Memory B cell (primary cell): ENCODE measurements at regions not wholly inside any gene's neighbourhood (a gene's known extent, or its start where the extent isn't known, plus 50 kb on each side); places are given as distances from the start of the nearest gene placed in this dataset.
"Not testable (repeated sequence)": the region's sequence is repeated elsewhere in the genome, so short reads cannot be mapped to it uniquely, and the experiment has no call there.

Source experiments
- ATAC-seq: fragments of 150-1000 bp; cut with Tn5 transposase; 2 replicates; pipeline ENCODE4 v1.10.0; 2021; ENCODE audit warnings: low read depth, mild to moderate bottlenecking, moderate library complexity
- DNase-seq, 2 donors: peaks; one replicate each; pipeline ENCODE4 v3.0.0; 2022; ENCODE audit warnings: low spot score in 2 of 2
- H3K27ac Mint-ChIP-seq: one replicate; pipeline ENCODE4 v1.8.0; 2022; ENCODE audit warnings: mild to moderate bottlenecking, moderate library complexity, mixed read lengths
- H3K27me3 Mint-ChIP-seq: one replicate; pipeline ENCODE4 v1.8.0; 2022; ENCODE audit warnings: mixed read lengths
- H3K36me3 Mint-ChIP-seq: one replicate; pipeline ENCODE4 v1.8.0; 2022; ENCODE audit warnings: mild to moderate bottlenecking, mixed read lengths
- H3K4me1 Mint-ChIP-seq: one replicate; pipeline ENCODE4 v1.8.0; 2022; ENCODE audit warnings: mixed read lengths
- H3K4me3 Mint-ChIP-seq: one replicate; pipeline ENCODE4 v1.8.0; 2022; ENCODE audit warnings: mild to moderate bottlenecking, moderate library complexity, mixed read lengths
- H3K9me3 Mint-ChIP-seq: one replicate; pipeline ENCODE4 v1.8.0; 2022; ENCODE audit warnings: mixed read lengths

DNA sequence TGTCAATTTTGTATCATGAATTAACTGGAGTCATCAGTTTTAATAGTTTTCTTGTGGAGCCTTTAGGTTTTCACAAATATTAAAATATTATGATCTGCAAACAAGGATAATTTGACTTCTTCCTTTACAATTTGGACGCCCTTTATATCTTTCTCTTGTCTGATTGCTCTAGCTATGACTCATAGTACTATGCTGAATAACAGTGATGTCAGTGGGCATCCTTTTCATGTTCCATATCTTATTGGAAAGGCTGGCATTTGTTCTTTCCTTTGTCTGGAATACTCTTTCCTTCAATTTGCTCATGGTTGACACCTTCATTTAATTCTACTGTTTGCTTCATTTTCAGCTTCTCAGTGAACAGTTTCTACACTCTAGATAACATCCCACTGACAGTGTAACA, 1129.3 kb downstream of the SLITRK5 start:
- Mint-ChIP-seq H3K27me3 (no peaks in the 10 kb centered on the region), H3K36me3 (no peaks in the 10 kb centered on the region), H3K9me3 (peaks cover 2% of the 10 kb centered on the region), H3K4me1 (no peaks in the 10 kb centered on the region), H3K27ac (no peak overlapping the region), H3K4me3 (no peak overlapping the region)
- ATAC-seq: no peak
- DNase-seq: no peak

- Mint-ChIP-seq H3K27ac (no peak overlapping the region), H3K9me3 (peaks cover 2% of the 10 kb centered on the region), H3K27me3 (no peaks in the 10 kb centered on the region), H3K4me1 (no peaks in the 10 kb centered on the region), H3K4me3 (no peak overlapping the region), H3K36me3 (no peaks in the 10 kb centered on the region)
- ATAC-seq (no peak), DNase-seq (no peak)
Observed at GRCh38 chr13:88801361-88801760, 1130.2 kb downstream of the SLITRK5 start.

DNA sequence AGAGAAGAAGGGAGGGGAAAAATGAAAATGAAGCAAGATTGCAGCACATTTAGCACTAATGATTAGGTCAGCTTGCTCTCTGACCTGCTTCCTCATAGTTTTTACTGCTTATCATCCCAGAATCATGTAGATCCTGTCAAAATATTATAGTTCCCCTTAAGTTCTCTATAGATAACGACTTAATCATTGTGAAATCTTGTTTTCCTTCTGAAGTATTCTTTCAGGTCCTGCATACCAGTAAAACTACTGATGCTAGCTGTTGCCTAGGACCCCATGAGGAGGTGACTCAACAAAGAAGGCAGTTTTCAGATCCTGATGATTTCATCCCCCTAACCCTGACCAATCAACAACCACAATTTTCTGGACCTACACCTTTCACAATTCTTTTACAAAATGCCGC, 1131.7 kb downstream of the SLITRK5 start:
- no peaks in the 10 kb centered on the region for H3K36me3 Mint-ChIP-seq
- H3K27ac Mint-ChIP-seq: no peak overlapping the region
- H3K4me1 Mint-ChIP-seq: no peaks in the 10 kb centered on the region
- ATAC-seq: no peak
- no peak overlapping the region for H3K4me3 Mint-ChIP-seq
- H3K27me3 Mint-ChIP-seq: no peaks in the 10 kb centered on the region
- peaks cover 5% of the 10 kb centered on the region for H3K9me3 Mint-ChIP-seq
- no peak for DNase-seq

DNA sequence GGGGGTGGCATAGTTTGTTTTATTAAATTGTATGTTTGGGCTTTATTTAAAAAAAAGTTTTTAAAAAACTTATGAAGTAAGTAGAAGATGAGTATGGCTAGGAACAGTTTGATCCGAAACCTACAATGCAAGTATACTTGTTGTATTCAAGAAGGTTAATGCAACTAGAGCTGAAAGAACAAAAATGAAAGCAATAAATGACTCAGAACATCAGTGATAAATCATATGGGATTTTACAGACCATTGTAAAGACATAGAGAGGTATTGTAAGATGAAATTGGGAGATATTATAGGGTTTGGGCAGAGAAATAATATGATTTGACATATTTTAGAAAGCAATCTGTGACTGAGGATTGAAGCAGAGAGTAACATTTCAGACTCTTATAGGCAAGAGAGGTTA, 1135.3 kb downstream of the SLITRK5 start:
- H3K4me3 Mint-ChIP-seq: no peak overlapping the region
- ATAC-seq (no peak), DNase-seq (no peak)
- H3K27me3 Mint-ChIP-seq: no peaks in the 10 kb centered on the region
- peaks cover 6% of the 10 kb centered on the region for H3K9me3 Mint-ChIP-seq
- no peak overlapping the region for H3K27ac Mint-ChIP-seq
- H3K4me1 Mint-ChIP-seq: no peaks in the 10 kb centered on the region
- no peaks in the 10 kb centered on the region for H3K36me3 Mint-ChIP-seq

- H3K27ac Mint-ChIP-seq: no peak overlapping the region
- H3K4me1 Mint-ChIP-seq: no peaks in the 10 kb centered on the region
- no peaks in the 10 kb centered on the region for H3K27me3 Mint-ChIP-seq
- ATAC-seq (no peak), DNase-seq (no peak)
- no peaks in the 10 kb centered on the region for H3K36me3 Mint-ChIP-seq
- H3K9me3 Mint-ChIP-seq: peaks cover 6% of the 10 kb centered on the region
- no peak overlapping the region for H3K4me3 Mint-ChIP-seq
Observed at GRCh38 chr13:88817560-88817959, 1146.4 kb downstream of the SLITRK5 start.

DNA sequence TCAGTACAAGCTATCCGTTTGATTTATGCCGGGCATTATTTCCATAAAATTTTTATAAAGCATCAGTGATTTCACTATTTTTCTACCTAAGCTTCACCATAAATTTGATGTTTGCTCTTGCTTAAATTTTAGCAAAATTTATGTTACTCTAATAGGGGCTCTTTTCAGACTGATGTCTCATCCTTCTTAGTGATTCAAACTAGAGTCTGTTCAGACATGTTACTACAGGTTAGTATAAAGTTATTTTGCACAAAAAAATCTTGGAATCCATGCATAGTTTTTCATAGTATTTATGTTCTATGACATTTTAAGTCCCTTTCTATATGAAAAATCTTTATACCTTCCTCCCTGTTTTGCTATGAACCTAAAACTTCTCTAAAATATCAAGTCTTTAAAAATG, 1151.9 kb downstream of the SLITRK5 start:
- no peaks in the 10 kb centered on the region for H3K27me3 Mint-ChIP-seq
- ATAC-seq (no peak), DNase-seq (no peak)
- H3K36me3 Mint-ChIP-seq: no peaks in the 10 kb centered on the region
- peaks cover 9% of the 10 kb centered on the region for H3K9me3 Mint-ChIP-seq
- no peak overlapping the region for H3K4me3 Mint-ChIP-seq
- no peaks in the 10 kb centered on the region for H3K4me1 Mint-ChIP-seq
- no peak overlapping the region for H3K27ac Mint-ChIP-seq

DNA sequence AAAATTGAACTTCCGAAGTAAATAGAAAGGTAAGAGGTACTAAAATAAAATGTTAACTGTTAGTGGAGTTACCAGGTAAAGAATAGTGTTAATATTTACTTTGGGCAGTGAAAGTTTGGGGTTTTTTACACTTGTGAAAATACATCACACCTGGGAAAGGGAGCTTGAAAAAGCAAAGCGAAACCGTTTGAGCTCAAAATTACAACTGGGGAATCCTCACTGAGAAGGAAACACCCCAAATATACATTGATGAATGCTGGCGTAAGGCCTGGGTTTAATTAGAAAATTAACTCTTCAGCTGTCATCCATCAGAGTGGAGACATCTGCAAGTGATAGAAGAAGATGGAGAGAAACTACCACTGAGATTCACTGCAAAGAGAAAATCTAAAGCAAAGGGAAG, 1153.0 kb downstream of the SLITRK5 start:
- Mint-ChIP-seq H3K4me1 (no peaks in the 10 kb centered on the region), H3K9me3 (peaks cover 9% of the 10 kb centered on the region), H3K27ac (no peak overlapping the region), H3K4me3 (no peak overlapping the region), H3K27me3 (no peaks in the 10 kb centered on the region), H3K36me3 (no peaks in the 10 kb centered on the region)
- DNase-seq: no peak
- no peak for ATAC-seq

DNA sequence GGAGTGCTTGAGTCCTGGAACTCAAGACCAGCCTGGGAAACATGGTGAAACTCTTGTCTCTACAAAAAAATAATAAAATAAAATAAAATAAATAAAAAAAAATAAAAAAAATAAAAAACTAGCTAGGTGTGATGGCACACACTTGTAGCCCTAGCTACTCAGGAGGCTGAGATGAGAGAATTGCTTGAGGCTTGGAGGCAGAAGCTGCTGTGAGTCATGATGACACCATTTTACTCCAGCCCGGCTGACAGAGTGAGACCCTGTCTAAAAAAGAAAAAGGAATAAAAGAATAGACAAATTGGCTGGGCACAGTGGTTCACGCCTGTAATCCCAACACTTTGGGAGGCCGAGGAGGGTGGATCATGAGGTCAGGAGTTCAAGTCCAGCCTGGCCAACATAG, 1168.9 kb downstream of the SLITRK5 start:
- H3K36me3 Mint-ChIP-seq: no peaks in the 10 kb centered on the region
- DNase-seq (no peak), ATAC-seq (no peak)
- H3K27ac Mint-ChIP-seq: no peak overlapping the region
- no peaks in the 10 kb centered on the region for H3K27me3 Mint-ChIP-seq
- no peak overlapping the region for H3K4me3 Mint-ChIP-seq
- H3K4me1 Mint-ChIP-seq: no peaks in the 10 kb centered on the region
- peaks cover 10% of the 10 kb centered on the region for H3K9me3 Mint-ChIP-seq

DNA sequence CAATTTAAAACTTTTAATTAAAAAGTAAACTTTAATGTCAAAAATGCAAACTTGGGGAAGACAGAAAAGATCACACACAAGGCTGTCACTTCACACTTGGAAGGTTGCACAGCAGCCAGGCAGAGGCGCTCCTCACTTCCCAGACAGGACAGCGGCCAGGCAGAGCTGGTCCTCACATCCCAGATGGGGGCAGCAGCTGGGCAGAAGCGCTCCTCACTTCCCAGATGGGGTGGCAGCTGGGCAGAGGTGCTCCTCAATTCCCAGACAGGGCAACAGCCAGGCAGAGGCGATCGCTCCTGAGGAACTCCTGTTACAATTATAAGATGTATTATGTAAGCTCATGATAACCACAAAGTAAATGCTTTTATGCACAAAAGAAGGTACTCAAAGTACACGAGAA, 1181.1 kb downstream of the SLITRK5 start:
- ATAC-seq, H3K36me3 Mint-ChIP-seq, H3K27me3 Mint-ChIP-seq, H3K27ac Mint-ChIP-seq, DNase-seq, H3K4me1 Mint-ChIP-seq, H3K4me3 Mint-ChIP-seq: not testable (repeated sequence)
- H3K9me3 Mint-ChIP-seq: peaks cover 13% of the 10 kb centered on the region

DNA sequence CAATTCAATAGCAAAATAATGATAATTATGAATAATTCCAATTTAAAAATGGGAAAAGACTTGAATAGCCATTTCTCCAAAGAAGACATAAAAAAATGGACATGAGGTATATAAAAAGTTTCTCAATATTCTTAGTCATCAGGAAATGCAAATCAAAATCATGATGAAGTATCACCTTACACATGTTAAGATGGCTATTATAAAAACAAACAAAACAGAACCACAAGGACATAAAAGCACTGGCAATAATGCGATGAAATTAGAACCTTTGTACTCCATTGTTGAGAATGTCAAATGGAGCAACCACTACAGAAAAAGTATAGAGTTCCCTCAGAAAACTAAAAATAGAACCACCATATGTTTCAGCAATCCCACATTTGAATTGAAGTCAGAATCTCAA, 1186.1 kb downstream of the SLITRK5 start:
- no peak for ATAC-seq
- H3K27ac Mint-ChIP-seq: no peak overlapping the region
- no peaks in the 10 kb centered on the region for H3K4me1 Mint-ChIP-seq

DNA sequence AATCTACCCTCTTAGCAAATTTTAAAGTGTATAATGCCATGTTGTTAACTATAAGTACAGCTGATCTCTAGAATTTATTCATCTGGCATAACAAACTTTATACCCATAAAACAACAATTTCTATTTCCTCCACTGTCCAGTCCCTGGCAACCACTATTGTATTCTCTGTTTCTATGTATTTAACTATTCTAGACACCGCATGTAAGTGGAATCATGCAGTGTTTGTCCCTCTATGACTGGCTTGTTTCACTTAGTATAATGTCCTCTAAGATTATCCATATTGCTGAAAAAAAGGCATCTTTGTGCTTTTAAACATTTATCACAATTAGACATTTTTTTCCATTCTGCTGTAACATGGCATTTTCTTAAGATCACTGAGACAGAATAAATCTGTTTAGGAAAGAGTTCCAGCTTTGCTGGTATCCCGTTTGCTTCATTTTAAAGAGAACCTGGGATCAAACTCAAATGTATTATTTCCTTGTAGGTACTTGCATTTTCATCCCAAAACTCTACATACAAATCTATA, 1191.0 kb downstream of the SLITRK5 start:
- no peaks in the 10 kb centered on the region for H3K27me3 Mint-ChIP-seq
- DNase-seq (no peak), ATAC-seq (no peak)
- no peaks in the 10 kb centered on the region for H3K4me1 Mint-ChIP-seq
- H3K4me3 Mint-ChIP-seq: no peak overlapping the region
- H3K9me3 Mint-ChIP-seq: no peaks in the 10 kb centered on the region
- H3K27ac Mint-ChIP-seq: no peak overlapping the region
- H3K36me3 Mint-ChIP-seq: no peaks in the 10 kb centered on the region

More for the DNA sequence above, 1186.1 kb downstream of the SLITRK5 start:
- no peaks in the 10 kb centered on the region for H3K36me3 Mint-ChIP-seq
- no peak for DNase-seq
- no peaks in the 10 kb centered on the region for H3K27me3 Mint-ChIP-seq
- no peak overlapping the region for H3K4me3 Mint-ChIP-seq
- peaks cover 10% of the 10 kb centered on the region for H3K9me3 Mint-ChIP-seq

- no peaks in the 10 kb centered on the region for H3K36me3 Mint-ChIP-seq
- no peak for ATAC-seq
Observed at GRCh38 chr13:88863116-88863515, 1191.9 kb downstream of the SLITRK5 start.

GRCh38 chr13:88866195-88866594, 1195.0 kb downstream of the SLITRK5 start:
- Mint-ChIP-seq H3K4me3 (no peak overlapping the region), H3K27me3 (no peaks in the 10 kb centered on the region), H3K36me3 (no peaks in the 10 kb centered on the region), H3K4me1 (no peaks in the 10 kb centered on the region), H3K9me3 (peaks cover 3% of the 10 kb centered on the region), H3K27ac (no peak overlapping the region)
- no peak for ATAC-seq
- no peak for DNase-seq

More at GRCh38 chr13:88863116-88863515, 1191.9 kb downstream of the SLITRK5 start:
- H3K27ac Mint-ChIP-seq: no peak overlapping the region
- DNase-seq: no peak
- H3K27me3 Mint-ChIP-seq: no peaks in the 10 kb centered on the region
- no peaks in the 10 kb centered on the region for H3K4me1 Mint-ChIP-seq
- H3K9me3 Mint-ChIP-seq: no peaks in the 10 kb centered on the region
- H3K4me3 Mint-ChIP-seq: no peak overlapping the region

DNA sequence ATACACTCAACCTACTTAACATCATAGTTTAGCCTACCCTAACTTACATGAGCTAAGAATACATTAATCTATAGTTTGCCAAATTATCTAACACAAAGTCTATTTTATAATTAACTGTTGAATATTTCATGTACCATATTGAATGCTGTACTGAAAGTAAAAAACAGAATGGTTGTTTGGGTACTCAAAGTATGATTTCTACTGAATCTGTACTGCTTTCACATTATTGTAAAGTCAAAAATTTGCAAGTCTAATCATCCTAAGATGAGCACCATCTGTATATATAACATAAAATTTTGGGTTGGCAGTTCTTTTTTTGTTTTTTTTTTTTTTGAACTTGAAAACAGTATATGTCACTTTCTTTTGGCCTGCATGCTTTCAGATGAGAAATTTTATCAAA, 1212.6 kb downstream of the SLITRK5 start:
- peaks cover 8% of the 10 kb centered on the region for H3K9me3 Mint-ChIP-seq
- H3K27me3 Mint-ChIP-seq: no peaks in the 10 kb centered on the region
- H3K4me1 Mint-ChIP-seq: no peaks in the 10 kb centered on the region
- no peak overlapping the region for H3K27ac Mint-ChIP-seq
- H3K36me3 Mint-ChIP-seq: no peaks in the 10 kb centered on the region
- no peak overlapping the region for H3K4me3 Mint-ChIP-seq
- DNase-seq (no peak), ATAC-seq (no peak)

- no peak overlapping the region for H3K4me3 Mint-ChIP-seq
- no peaks in the 10 kb centered on the region for H3K27me3 Mint-ChIP-seq
- peaks cover 3% of the 10 kb centered on the region for H3K9me3 Mint-ChIP-seq
- ATAC-seq (no peak), DNase-seq (no peak)
- H3K27ac Mint-ChIP-seq: no peak overlapping the region
- no peaks in the 10 kb centered on the region for H3K4me1 Mint-ChIP-seq
- no peaks in the 10 kb centered on the region for H3K36me3 Mint-ChIP-seq
Observed at GRCh38 chr13:88887045-88887662, 1216.0 kb downstream of the SLITRK5 start.
